ENCODE measurements at regions not wholly inside any gene's neighbourhood (a gene's known extent, or its start where the extent isn't known, plus 50 kb on each side); places are given as distances from the start of the nearest gene placed in this dataset.
"Not testable (repeated sequence)": the region's sequence is repeated elsewhere in the genome, so short reads cannot be mapped to it uniquely, and the experiment has no call there.

DNA sequence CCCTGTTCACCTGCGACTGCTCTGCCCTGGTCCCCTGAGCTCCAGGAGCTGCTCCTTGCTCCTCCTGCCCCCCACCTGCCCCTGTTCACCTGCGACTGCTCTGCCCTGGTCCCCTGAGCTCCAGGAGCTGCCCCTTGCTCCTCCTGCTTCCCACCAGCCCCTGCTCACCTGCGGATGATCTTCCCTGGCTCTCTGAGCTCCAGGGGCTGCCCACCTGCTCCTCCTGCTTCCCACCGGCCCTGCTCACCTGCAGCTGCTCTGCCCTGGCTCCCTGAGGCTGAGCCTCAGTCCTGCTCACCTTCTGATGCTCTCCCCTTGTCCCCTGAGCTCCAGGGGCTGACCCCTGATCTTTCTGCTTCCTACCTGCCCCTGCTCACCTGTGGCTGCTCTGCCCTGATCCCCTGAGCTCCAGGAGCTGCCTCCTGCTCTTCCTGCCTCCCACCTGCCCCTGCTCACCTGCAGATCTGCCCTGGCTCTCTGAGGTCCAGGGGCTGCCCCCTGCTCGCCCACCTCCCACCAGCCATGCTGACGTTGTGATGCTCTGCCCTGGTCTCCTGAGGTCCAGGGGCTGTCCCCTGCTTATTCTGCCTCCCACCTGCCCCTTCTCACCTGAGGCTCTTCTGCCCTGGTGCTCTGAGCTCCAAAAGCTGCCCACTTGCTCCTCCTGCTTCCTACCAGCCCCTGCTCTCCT, 219.2 kb downstream of the TMEM121 start:
- Histone ChIP-seq H3K27me3 (replicated peaks; ENCODE audit: control insufficient read depth, insufficient read depth, low read length) (no peaks in the 10 kb centered on the region), H3K36me3 (ENCODE audit: control insufficient read depth, insufficient read depth, low read length) (no peaks in the 10 kb centered on the region), H3K9me3 (no peaks in the 10 kb centered on the region), H3K4me3 (ENCODE audit: low read depth, low read length) (no peak overlapping the region), H3K4me1 (no peaks in the 10 kb centered on the region)
- TF ChIP-seq, protein P1, sequence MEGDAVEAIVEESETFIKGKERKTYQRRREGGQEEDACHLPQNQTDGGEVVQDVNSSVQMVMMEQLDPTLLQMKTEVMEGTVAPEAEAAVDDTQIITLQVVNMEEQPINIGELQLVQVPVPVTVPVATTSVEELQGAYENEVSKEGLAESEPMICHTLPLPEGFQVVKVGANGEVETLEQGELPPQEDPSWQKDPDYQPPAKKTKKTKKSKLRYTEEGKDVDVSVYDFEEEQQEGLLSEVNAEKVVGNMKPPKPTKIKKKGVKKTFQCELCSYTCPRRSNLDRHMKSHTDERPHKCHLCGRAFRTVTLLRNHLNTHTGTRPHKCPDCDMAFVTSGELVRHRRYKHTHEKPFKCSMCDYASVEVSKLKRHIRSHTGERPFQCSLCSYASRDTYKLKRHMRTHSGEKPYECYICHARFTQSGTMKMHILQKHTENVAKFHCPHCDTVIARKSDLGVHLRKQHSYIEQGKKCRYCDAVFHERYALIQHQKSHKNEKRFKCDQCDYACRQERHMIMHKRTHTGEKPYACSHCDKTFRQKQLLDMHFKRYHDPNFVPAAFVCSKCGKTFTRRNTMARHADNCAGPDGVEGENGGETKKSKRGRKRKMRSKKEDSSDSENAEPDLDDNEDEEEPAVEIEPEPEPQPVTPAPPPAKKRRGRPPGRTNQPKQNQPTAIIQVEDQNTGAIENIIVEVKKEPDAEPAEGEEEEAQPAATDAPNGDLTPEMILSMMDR (IDR thresholded peaks at IDR 0.05; ENCODE audit: insufficient read depth in 1 of 2, low read depth in 1 of 2, low read length in 1 of 2, severe bottlenecking in 1 of 2, unreplicated experiment in 1 of 2) = no peak
- Mint-ChIP-seq H3K27ac (ENCODE audit: unreplicated experiment) (no peak overlapping the region), H3K4me3 (ENCODE audit: unreplicated experiment) (no peak overlapping the region), H3K27me3 (ENCODE audit: insufficient read depth, unreplicated experiment) (peaks cover 27% of the 10 kb centered on the region), H3K4me1 (ENCODE audit: low read depth, unreplicated experiment) (no peaks in the 10 kb centered on the region), H3K36me3 (ENCODE audit: insufficient read depth, unreplicated experiment) (no peaks in the 10 kb centered on the region), H3K9me3 (ENCODE audit: unreplicated experiment) (peaks cover 10% of the 10 kb centered on the region)
- CTCF ChIA-PET = interaction anchor here (0.7 kb wide), 1 partner anchor 317 kb away, joined by 3 read pairs; no protein-coding TSS in a partner anchor
- POLR2A ChIA-PET = no interaction called here
- intact Hi-C loops (cut with micrococcal nuclease; ENCODE audit: unreplicated experiment) = no loop called here
- BruUV-seq (replicated peaks) = no TSS peak
- no peak for DNase-seq

DNA sequence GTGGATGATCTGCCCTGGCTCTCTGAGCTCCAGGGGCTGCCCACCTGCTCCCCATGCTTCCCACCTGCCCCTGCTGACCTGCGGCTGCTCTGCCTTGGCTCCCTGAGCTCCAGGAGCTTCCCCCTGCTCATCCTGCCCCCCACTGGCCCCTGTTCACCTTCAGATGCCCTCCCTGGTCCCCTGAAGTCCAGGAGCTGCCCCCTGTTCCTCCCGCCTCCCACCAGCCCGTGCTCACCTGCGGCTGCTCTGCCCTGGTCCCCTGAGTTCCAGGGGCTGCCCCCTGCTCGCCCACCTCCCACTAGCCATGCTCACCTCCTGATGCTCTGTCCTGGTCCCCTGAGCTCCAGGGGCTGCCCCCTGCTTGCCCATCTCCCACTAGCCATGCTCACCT, 219.7 kb downstream of the TMEM121 start:
- H3K9me3 Mint-ChIP-seq (ENCODE audit: unreplicated experiment) = peaks cover 10% of the 10 kb centered on the region
- no TSS peak for BruUV-seq (replicated peaks)

DNA sequence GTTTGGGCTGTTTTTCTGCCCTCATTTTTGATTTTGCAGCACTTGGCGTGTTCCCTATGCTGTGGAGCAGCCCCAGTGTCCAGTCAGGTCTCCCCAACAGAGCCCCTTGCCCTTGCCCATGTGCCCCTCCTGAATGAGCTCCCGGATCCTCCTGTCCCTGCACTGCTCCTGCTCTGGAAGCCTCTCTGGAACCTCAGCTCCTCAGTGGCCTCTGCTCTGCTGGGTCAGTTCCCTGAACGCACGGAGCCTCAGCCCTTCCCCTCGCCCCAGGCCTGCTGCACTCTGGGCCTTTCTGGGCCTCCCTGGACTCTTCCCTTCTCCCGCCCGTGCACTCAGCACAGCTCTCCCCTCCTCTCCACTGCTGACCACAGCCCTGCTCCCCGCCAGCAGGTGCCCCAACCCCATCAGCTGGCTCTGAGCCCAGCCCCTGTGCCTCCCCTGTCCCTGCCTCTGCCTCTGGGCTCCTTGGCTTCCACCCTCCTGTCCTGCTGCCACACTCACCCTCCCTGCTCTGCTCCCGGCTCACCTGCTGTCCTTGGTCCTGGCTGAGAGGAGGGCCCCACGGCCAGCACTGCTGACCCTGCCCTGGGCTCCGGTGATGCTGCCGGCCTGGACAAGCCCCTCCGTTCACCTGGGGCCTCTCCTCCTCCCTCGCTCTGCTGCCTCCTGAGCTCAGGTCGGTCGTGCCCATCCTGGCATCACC, 220.6 kb downstream of the TMEM121 start:
- H3K4me1 ChIP-seq; CTCF ChIA-PET; H3K9me3 ChIP-seq; H3K36me3 Mint-ChIP-seq (ENCODE audit: insufficient read depth, unreplicated experiment); H3K4me1 Mint-ChIP-seq (ENCODE audit: low read depth, unreplicated experiment); H3K27ac Mint-ChIP-seq (ENCODE audit: unreplicated experiment); H3K4me3 ChIP-seq (ENCODE audit: low read depth, low read length); POLR2A ChIA-PET; BruUV-seq (replicated peaks); intact Hi-C loops (cut with micrococcal nuclease; ENCODE audit: unreplicated experiment); H3K36me3 ChIP-seq (ENCODE audit: control insufficient read depth, insufficient read depth, low read length); H3K27me3 ChIP-seq (replicated peaks; ENCODE audit: control insufficient read depth, insufficient read depth, low read length); H3K4me3 Mint-ChIP-seq (ENCODE audit: unreplicated experiment); DNase-seq; H3K9me3 Mint-ChIP-seq (ENCODE audit: unreplicated experiment): not testable (repeated sequence)
- H3K27me3 Mint-ChIP-seq (ENCODE audit: insufficient read depth, unreplicated experiment) = peaks cover 27% of the 10 kb centered on the region

More for the DNA sequence above, 219.7 kb downstream of the TMEM121 start:
- CTCF ChIA-PET = no interaction called here
- Histone ChIP-seq H3K9me3 (no peaks in the 10 kb centered on the region), H3K27me3 (replicated peaks; ENCODE audit: control insufficient read depth, insufficient read depth, low read length) (no peaks in the 10 kb centered on the region), H3K4me1 (no peaks in the 10 kb centered on the region), H3K4me3 (ENCODE audit: low read depth, low read length) (no peak overlapping the region), H3K36me3 (ENCODE audit: control insufficient read depth, insufficient read depth, low read length) (no peaks in the 10 kb centered on the region)
- no peak overlapping the region for H3K4me3 Mint-ChIP-seq (ENCODE audit: unreplicated experiment)
- TF ChIP-seq, protein P1 (IDR thresholded peaks at IDR 0.05; ENCODE audit: insufficient read depth in 1 of 2, low read depth in 1 of 2, low read length in 1 of 2, severe bottlenecking in 1 of 2, unreplicated experiment in 1 of 2) = no peak
- no peak for DNase-seq
- H3K4me1 Mint-ChIP-seq (ENCODE audit: low read depth, unreplicated experiment) = no peaks in the 10 kb centered on the region
- intact Hi-C loops (cut with micrococcal nuclease; ENCODE audit: unreplicated experiment) = no loop called here
- no peak overlapping the region for H3K27ac Mint-ChIP-seq (ENCODE audit: unreplicated experiment)
- POLR2A ChIA-PET = no interaction called here
- H3K27me3 Mint-ChIP-seq (ENCODE audit: insufficient read depth, unreplicated experiment) = peaks cover 27% of the 10 kb centered on the region
- no peaks in the 10 kb centered on the region for H3K36me3 Mint-ChIP-seq (ENCODE audit: insufficient read depth, unreplicated experiment)

DNA sequence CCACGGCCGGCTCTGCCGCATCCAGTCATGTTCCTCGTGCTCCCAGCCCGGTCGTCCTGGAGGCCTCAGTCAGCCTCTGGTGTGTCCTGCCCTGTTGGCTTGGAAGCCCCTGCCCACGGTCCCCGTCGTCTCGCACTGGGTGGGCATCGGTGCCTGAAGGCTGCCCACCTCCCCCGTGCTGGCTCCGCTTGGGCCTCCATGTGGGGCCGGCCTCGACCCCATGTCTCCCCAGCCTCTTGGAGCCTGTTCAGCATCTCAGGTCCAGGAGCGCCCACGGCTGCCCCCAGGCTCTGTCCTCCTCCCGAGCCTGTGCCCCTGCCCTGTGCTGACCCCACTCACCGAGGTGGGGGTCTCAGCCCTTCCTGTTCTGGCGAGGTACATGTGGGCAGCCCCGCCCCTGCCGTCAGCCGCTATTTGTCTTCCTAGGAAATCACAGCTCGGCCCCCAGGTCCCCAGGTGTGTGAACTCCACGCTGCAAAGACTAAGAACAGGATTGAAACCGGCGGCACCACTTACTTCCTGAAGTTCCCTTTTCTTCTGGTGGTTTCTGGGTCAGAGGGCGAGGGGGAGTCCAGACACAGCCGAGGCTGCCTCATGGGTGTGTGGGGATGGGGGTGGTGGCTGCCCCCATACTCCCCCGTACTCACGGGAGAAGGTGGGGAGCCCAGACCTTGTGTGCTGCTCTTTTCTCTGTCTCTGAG, 221.3 kb downstream of the TMEM121 start:
- H3K27ac Mint-ChIP-seq (ENCODE audit: unreplicated experiment); H3K9me3 ChIP-seq: not testable (repeated sequence)

More for the DNA sequence above, 221.3 kb downstream of the TMEM121 start:
- H3K27me3 Mint-ChIP-seq (ENCODE audit: insufficient read depth, unreplicated experiment) = peaks cover 23% of the 10 kb centered on the region
- H3K27me3 ChIP-seq (replicated peaks; ENCODE audit: control insufficient read depth, insufficient read depth, low read length); POLR2A ChIA-PET; H3K9me3 Mint-ChIP-seq (ENCODE audit: unreplicated experiment); H3K4me3 ChIP-seq (ENCODE audit: low read depth, low read length); H3K36me3 Mint-ChIP-seq (ENCODE audit: insufficient read depth, unreplicated experiment); intact Hi-C loops (cut with micrococcal nuclease; ENCODE audit: unreplicated experiment); H3K36me3 ChIP-seq (ENCODE audit: control insufficient read depth, insufficient read depth, low read length); CTCF ChIA-PET; BruUV-seq (replicated peaks); H3K4me1 ChIP-seq; H3K4me1 Mint-ChIP-seq (ENCODE audit: low read depth, unreplicated experiment); H3K4me3 Mint-ChIP-seq (ENCODE audit: unreplicated experiment); DNase-seq: not testable (repeated sequence)
